ENCODE measurements at regions not wholly inside any gene's neighbourhood (a gene's known extent, or its start where the extent isn't known, plus 50 kb on each side); places are given as distances from the start of the nearest gene placed in this dataset.
"Not testable (repeated sequence)": the region's sequence is repeated elsewhere in the genome, so short reads cannot be mapped to it uniquely, and the experiment has no call there.

- DNase-seq = no peak
- H3K9me3 ChIP-seq = no peaks in the 10 kb centered on the region
- H3K4me3 ChIP-seq = no peak overlapping the region
- H3K36me3 ChIP-seq = no peaks in the 10 kb centered on the region
- intact Hi-C loops (cut with DNase I) = no loop called here
- 80% methylated on average over 1 of the region's 1 CpG for WGBS (ENCODE audit: insufficient coverage, low coverage, low lambda C conversion rate, missing lambda C conversion rate)
- no peak for ATAC-seq
- no peak for TF ChIP-seq CTCF (IDR thresholded peaks at IDR 0.05)
- TF ChIP-seq POLR2A (IDR thresholded peaks at IDR 0.05) = no peak
- H3K27ac ChIP-seq = no peak overlapping the region
- peaks cover 0 to 15% (median 0%) of the 10 kb centered on the region in 4 donors for H3K4me1 ChIP-seq
- H3K27me3 ChIP-seq = no peaks in the 10 kb centered on the region
These were observed 62.0 kb upstream of the SRRM3 start for GRCh38 chr7:76139670-76140069.

GRCh38 chr7:76140259-76140658, 61.4 kb upstream of the SRRM3 start:
- WGBS (ENCODE audit: insufficient coverage, low coverage, low lambda C conversion rate, missing lambda C conversion rate) = 58% methylated on average over 3 of the region's 3 CpGs
- DNase-seq; H3K27me3 ChIP-seq; H3K36me3 ChIP-seq; H3K9me3 ChIP-seq; H3K27ac ChIP-seq; H3K4me3 ChIP-seq; ATAC-seq; intact Hi-C loops (cut with DNase I): not testable (repeated sequence)
- peaks cover 0 to 20% (median 0%) of the 10 kb centered on the region in 4 donors for H3K4me1 ChIP-seq

GRCh38 chr7:76142861-76143260, 58.8 kb upstream of the SRRM3 start:
- no peak for TF ChIP-seq CTCF (IDR thresholded peaks at IDR 0.05)
- no peak for TF ChIP-seq POLR2A (IDR thresholded peaks at IDR 0.05)
- H3K27ac ChIP-seq = no peak overlapping the region

GRCh38 chr7:76144664-76145270, 56.9 kb upstream of the SRRM3 start:
- H3K36me3 ChIP-seq; H3K27ac ChIP-seq; H3K27me3 ChIP-seq; DNase-seq; intact Hi-C loops (cut with DNase I); H3K9me3 ChIP-seq; H3K4me3 ChIP-seq: not testable (repeated sequence)
- WGBS (ENCODE audit: insufficient coverage, low coverage, low lambda C conversion rate, missing lambda C conversion rate) = 35% methylated on average over 5 of the region's 5 CpGs
- peak in 3 of 4 donors; percentile 21 to 39 (median 25) for ATAC-seq
- peaks cover 0 to 25% (median 0%) of the 10 kb centered on the region in 4 donors for H3K4me1 ChIP-seq

More at GRCh38 chr7:76142861-76143260, 58.8 kb upstream of the SRRM3 start:
- peaks cover 0 to 31% (median 0%) of the 10 kb centered on the region in 4 donors for H3K4me1 ChIP-seq
- no peaks in the 10 kb centered on the region for H3K27me3 ChIP-seq
- ATAC-seq = no peak
- intact Hi-C loops (cut with DNase I) = no loop called here
- no peak overlapping the region for H3K4me3 ChIP-seq
- WGBS (ENCODE audit: insufficient coverage, low coverage, low lambda C conversion rate, missing lambda C conversion rate) = 83% methylated on average over 5 of the region's 5 CpGs
- DNase-seq = no peak
- no peaks in the 10 kb centered on the region for H3K36me3 ChIP-seq
- H3K9me3 ChIP-seq = no peaks in the 10 kb centered on the region

GRCh38 chr7:76146374-76146773, 55.3 kb upstream of the SRRM3 start:
- 28% methylated on average over 4 of the region's 4 CpGs for WGBS (ENCODE audit: insufficient coverage, low coverage, low lambda C conversion rate, missing lambda C conversion rate)
- no peak for TF ChIP-seq POLR2A (IDR thresholded peaks at IDR 0.05)
- no peak for TF ChIP-seq CTCF (IDR thresholded peaks at IDR 0.05)
- ATAC-seq = peak; percentile 68 to 85 (median 80)

GRCh38 chr7:76148947-76149346, 52.7 kb upstream of the SRRM3 start:
- H3K4me1 ChIP-seq = peaks cover 0 to 25% (median 0%) of the 10 kb centered on the region in 4 donors
- intact Hi-C loops (cut with DNase I); DNase-seq; H3K27ac ChIP-seq; H3K36me3 ChIP-seq; H3K27me3 ChIP-seq; H3K9me3 ChIP-seq; H3K4me3 ChIP-seq; ATAC-seq: not testable (repeated sequence)
- 71% methylated on average over 3 of the region's 3 CpGs for WGBS (ENCODE audit: insufficient coverage, low coverage, low lambda C conversion rate, missing lambda C conversion rate)

More at GRCh38 chr7:76146374-76146773, 55.3 kb upstream of the SRRM3 start:
- Histone ChIP-seq H3K9me3 (no peaks in the 10 kb centered on the region), H3K36me3 (no peaks in the 10 kb centered on the region), H3K4me3 (no peak overlapping the region), H3K27me3 (no peaks in the 10 kb centered on the region), H3K27ac (peak overlapping the region in 2 of 3 donors; percentile 23 to 54), H3K4me1 (peaks cover 0 to 25% (median 0%) of the 10 kb centered on the region in 4 donors)
- intact Hi-C loops (cut with DNase I) = no loop called here
- no peak for DNase-seq
